ENCODE measurements at regions not wholly inside any gene's neighbourhood (a gene's known extent, or its start where the extent isn't known, plus 50 kb on each side); places are given as distances from the start of the nearest gene placed in this dataset.
"Not testable (repeated sequence)": the region's sequence is repeated elsewhere in the genome, so short reads cannot be mapped to it uniquely, and the experiment has no call there.

GRCh38 chr1:146536028-146536427, 307.2 kb upstream of the NOTCH2NLA start:
- H3K27me3 ChIP-seq (replicated peaks in 2 of 5; ENCODE audit: control insufficient read depth in 4 of 5, insufficient read depth in 5 of 5, low read length in 4 of 5); POLR2A ChIA-PET; H3K36me3 ChIP-seq (ENCODE audit: control insufficient read depth in 4 of 4, insufficient read depth in 4 of 4, low read length in 3 of 4); CTCF ChIA-PET; H3K4me1 ChIP-seq (ENCODE audit: control extremely low read depth in 1 of 4, control insufficient read depth in 4 of 4, insufficient read depth in 4 of 4, low read length in 3 of 4); H3K27ac ChIP-seq (ENCODE audit: insufficient read depth in 1 of 2, low read depth in 1 of 2, low read length in 2 of 2, poor library complexity in 1 of 2, severe bottlenecking in 2 of 2); DNase-seq; H3K4me3 ChIP-seq (ENCODE audit: control insufficient read depth in 1 of 7, extremely low read depth in 1 of 7, insufficient read depth in 4 of 7, low read depth in 2 of 7, low read length in 6 of 7); H3K9me3 ChIP-seq (ENCODE audit: control extremely low read depth in 1 of 5, control insufficient read depth in 4 of 5, insufficient read depth in 2 of 5, low read depth in 1 of 5, low read length in 4 of 5): not testable (repeated sequence)
- no CpG with 5 or more reads among the region's 1 CpG for WGBS (ENCODE audit: insufficient coverage)

DNA sequence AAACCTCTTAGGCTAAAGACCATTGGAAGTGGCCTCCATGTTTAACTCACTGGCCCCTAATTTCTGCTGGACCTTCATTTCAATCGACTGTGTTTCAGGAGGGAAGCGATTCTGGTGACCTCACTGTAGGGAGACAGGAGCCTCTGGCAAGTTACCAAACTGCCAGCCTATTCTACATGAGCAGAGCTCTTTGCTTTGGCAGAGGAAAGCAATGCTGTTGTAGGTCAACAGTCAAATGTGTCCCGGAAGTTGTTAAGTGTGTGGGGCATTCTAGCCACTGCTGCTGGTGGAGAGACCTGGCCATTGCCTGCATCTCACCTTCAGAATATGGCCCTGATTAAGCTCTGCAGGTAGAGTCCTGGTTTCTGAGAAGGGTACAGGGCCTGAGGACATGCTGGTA, 306.8 kb upstream of the NOTCH2NLA start:
- WGBS (ENCODE audit: insufficient coverage): no CpG with 5 or more reads among the region's 3 CpGs
- DNase-seq; H3K9me3 ChIP-seq (ENCODE audit: control extremely low read depth in 1 of 5, control insufficient read depth in 4 of 5, insufficient read depth in 2 of 5, low read depth in 1 of 5, low read length in 4 of 5); H3K4me3 ChIP-seq (ENCODE audit: control insufficient read depth in 1 of 7, extremely low read depth in 1 of 7, insufficient read depth in 4 of 7, low read depth in 2 of 7, low read length in 6 of 7); H3K27ac ChIP-seq (ENCODE audit: insufficient read depth in 1 of 2, low read depth in 1 of 2, low read length in 2 of 2, poor library complexity in 1 of 2, severe bottlenecking in 2 of 2); CTCF ChIA-PET; POLR2A ChIA-PET; H3K36me3 ChIP-seq (ENCODE audit: control insufficient read depth in 4 of 4, insufficient read depth in 4 of 4, low read length in 3 of 4); H3K27me3 ChIP-seq (replicated peaks in 2 of 5; ENCODE audit: control insufficient read depth in 4 of 5, insufficient read depth in 5 of 5, low read length in 4 of 5); H3K4me1 ChIP-seq (ENCODE audit: control extremely low read depth in 1 of 4, control insufficient read depth in 4 of 4, insufficient read depth in 4 of 4, low read length in 3 of 4): not testable (repeated sequence)

DNA sequence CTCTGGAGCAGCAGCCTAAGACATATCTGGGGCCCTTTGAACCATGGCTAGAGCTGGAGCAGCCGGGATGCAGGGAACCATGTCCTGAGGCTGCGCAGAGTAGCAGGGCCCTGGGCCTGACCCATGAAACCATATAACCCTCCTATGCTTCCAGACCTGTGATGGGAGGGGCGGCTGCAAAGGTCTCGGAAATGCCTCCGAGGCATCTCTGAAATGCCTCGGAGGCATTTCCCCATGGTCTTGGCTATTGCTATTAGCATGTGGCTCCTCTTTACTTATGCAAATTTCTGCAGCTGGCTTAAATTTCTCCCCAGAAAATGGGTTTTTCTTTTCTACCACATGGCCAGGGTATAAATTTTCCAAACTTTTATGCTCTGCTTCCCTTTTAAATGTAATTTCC, 302.1 kb upstream of the NOTCH2NLA start:
- WGBS (ENCODE audit: insufficient coverage): no CpG with 5 or more reads among the region's 6 CpGs
- H3K27me3 ChIP-seq (replicated peaks in 2 of 5; ENCODE audit: control insufficient read depth in 4 of 5, insufficient read depth in 5 of 5, low read length in 4 of 5); H3K4me1 ChIP-seq (ENCODE audit: control extremely low read depth in 1 of 4, control insufficient read depth in 4 of 4, insufficient read depth in 4 of 4, low read length in 3 of 4); H3K9me3 ChIP-seq (ENCODE audit: control extremely low read depth in 1 of 5, control insufficient read depth in 4 of 5, insufficient read depth in 2 of 5, low read depth in 1 of 5, low read length in 4 of 5); H3K4me3 ChIP-seq (ENCODE audit: control insufficient read depth in 1 of 7, extremely low read depth in 1 of 7, insufficient read depth in 4 of 7, low read depth in 2 of 7, low read length in 6 of 7); H3K27ac ChIP-seq (ENCODE audit: insufficient read depth in 1 of 2, low read depth in 1 of 2, low read length in 2 of 2, poor library complexity in 1 of 2, severe bottlenecking in 2 of 2); DNase-seq; CTCF ChIA-PET; H3K36me3 ChIP-seq (ENCODE audit: control insufficient read depth in 4 of 4, insufficient read depth in 4 of 4, low read length in 3 of 4); POLR2A ChIA-PET: not testable (repeated sequence)

- DNase-seq; H3K9me3 ChIP-seq (ENCODE audit: control extremely low read depth in 1 of 5, control insufficient read depth in 4 of 5, insufficient read depth in 2 of 5, low read depth in 1 of 5, low read length in 4 of 5); H3K27me3 ChIP-seq (replicated peaks in 2 of 5; ENCODE audit: control insufficient read depth in 4 of 5, insufficient read depth in 5 of 5, low read length in 4 of 5); CTCF ChIA-PET; H3K36me3 ChIP-seq (ENCODE audit: control insufficient read depth in 4 of 4, insufficient read depth in 4 of 4, low read length in 3 of 4); H3K4me1 ChIP-seq (ENCODE audit: control extremely low read depth in 1 of 4, control insufficient read depth in 4 of 4, insufficient read depth in 4 of 4, low read length in 3 of 4); H3K27ac ChIP-seq (ENCODE audit: insufficient read depth in 1 of 2, low read depth in 1 of 2, low read length in 2 of 2, poor library complexity in 1 of 2, severe bottlenecking in 2 of 2); H3K4me3 ChIP-seq (ENCODE audit: control insufficient read depth in 1 of 7, extremely low read depth in 1 of 7, insufficient read depth in 4 of 7, low read depth in 2 of 7, low read length in 6 of 7); POLR2A ChIA-PET: not testable (repeated sequence)
- WGBS (ENCODE audit: insufficient coverage): no CpG with 5 or more reads among the region's 4 CpGs
Measured at GRCh38 chr1:146522812-146523211, 294.0 kb upstream of the NOTCH2NLA start.

GRCh38 chr1:146522345-146522744, 293.5 kb upstream of the NOTCH2NLA start:
- CTCF ChIA-PET, POLR2A ChIA-PET: not testable (repeated sequence)
- no CpG with 5 or more reads among the region's 6 CpGs for WGBS (ENCODE audit: insufficient coverage)

GRCh38 chr1:146521804-146522203, 293.0 kb upstream of the NOTCH2NLA start:
- no CpG with 5 or more reads among the region's 2 CpGs for WGBS (ENCODE audit: insufficient coverage)
- CTCF ChIA-PET; H3K4me1 ChIP-seq (ENCODE audit: control extremely low read depth in 1 of 4, control insufficient read depth in 4 of 4, insufficient read depth in 4 of 4, low read length in 3 of 4); H3K27me3 ChIP-seq (replicated peaks in 2 of 5; ENCODE audit: control insufficient read depth in 4 of 5, insufficient read depth in 5 of 5, low read length in 4 of 5); H3K36me3 ChIP-seq (ENCODE audit: control insufficient read depth in 4 of 4, insufficient read depth in 4 of 4, low read length in 3 of 4); DNase-seq; H3K4me3 ChIP-seq (ENCODE audit: control insufficient read depth in 1 of 7, extremely low read depth in 1 of 7, insufficient read depth in 4 of 7, low read depth in 2 of 7, low read length in 6 of 7); H3K9me3 ChIP-seq (ENCODE audit: control extremely low read depth in 1 of 5, control insufficient read depth in 4 of 5, insufficient read depth in 2 of 5, low read depth in 1 of 5, low read length in 4 of 5); POLR2A ChIA-PET; H3K27ac ChIP-seq (ENCODE audit: insufficient read depth in 1 of 2, low read depth in 1 of 2, low read length in 2 of 2, poor library complexity in 1 of 2, severe bottlenecking in 2 of 2): not testable (repeated sequence)

More at GRCh38 chr1:146522345-146522744, 293.5 kb upstream of the NOTCH2NLA start:
- H3K36me3 ChIP-seq (ENCODE audit: control insufficient read depth in 4 of 4, insufficient read depth in 4 of 4, low read length in 3 of 4); H3K27ac ChIP-seq (ENCODE audit: insufficient read depth in 1 of 2, low read depth in 1 of 2, low read length in 2 of 2, poor library complexity in 1 of 2, severe bottlenecking in 2 of 2); H3K27me3 ChIP-seq (replicated peaks in 2 of 5; ENCODE audit: control insufficient read depth in 4 of 5, insufficient read depth in 5 of 5, low read length in 4 of 5); H3K4me1 ChIP-seq (ENCODE audit: control extremely low read depth in 1 of 4, control insufficient read depth in 4 of 4, insufficient read depth in 4 of 4, low read length in 3 of 4); H3K4me3 ChIP-seq (ENCODE audit: control insufficient read depth in 1 of 7, extremely low read depth in 1 of 7, insufficient read depth in 4 of 7, low read depth in 2 of 7, low read length in 6 of 7); H3K9me3 ChIP-seq (ENCODE audit: control extremely low read depth in 1 of 5, control insufficient read depth in 4 of 5, insufficient read depth in 2 of 5, low read depth in 1 of 5, low read length in 4 of 5); DNase-seq: not testable (repeated sequence)

DNA sequence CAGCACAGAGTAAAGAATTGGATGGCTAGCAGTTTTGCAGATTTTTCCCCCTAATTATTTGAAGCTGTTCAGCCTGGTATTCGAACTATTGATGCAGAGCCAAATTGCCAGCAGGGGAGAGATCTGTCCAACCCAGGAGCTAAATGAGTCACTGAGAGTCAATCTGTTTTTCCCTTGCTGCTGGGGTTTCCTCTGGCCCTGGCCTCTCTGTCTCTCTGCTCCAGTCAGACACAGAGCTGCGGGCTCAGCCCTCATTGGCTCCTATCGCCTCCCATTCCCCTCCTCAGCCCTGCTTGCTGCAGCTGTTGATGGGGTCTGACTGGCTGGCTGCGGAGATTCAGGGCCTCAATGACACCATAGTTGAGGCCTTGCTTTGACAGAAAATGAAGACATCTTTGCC, 284.9 kb upstream of the NOTCH2NLA start:
- H3K27me3 ChIP-seq (replicated peaks in 2 of 5; ENCODE audit: control insufficient read depth in 4 of 5, insufficient read depth in 5 of 5, low read length in 4 of 5); H3K4me1 ChIP-seq (ENCODE audit: control extremely low read depth in 1 of 4, control insufficient read depth in 4 of 4, insufficient read depth in 4 of 4, low read length in 3 of 4); H3K9me3 ChIP-seq (ENCODE audit: control extremely low read depth in 1 of 5, control insufficient read depth in 4 of 5, insufficient read depth in 2 of 5, low read depth in 1 of 5, low read length in 4 of 5); CTCF ChIA-PET; POLR2A ChIA-PET; H3K27ac ChIP-seq (ENCODE audit: insufficient read depth in 1 of 2, low read depth in 1 of 2, low read length in 2 of 2, poor library complexity in 1 of 2, severe bottlenecking in 2 of 2); H3K4me3 ChIP-seq (ENCODE audit: control insufficient read depth in 1 of 7, extremely low read depth in 1 of 7, insufficient read depth in 4 of 7, low read depth in 2 of 7, low read length in 6 of 7); DNase-seq; H3K36me3 ChIP-seq (ENCODE audit: control insufficient read depth in 4 of 4, insufficient read depth in 4 of 4, low read length in 3 of 4): not testable (repeated sequence)
- no CpG with 5 or more reads among the region's 4 CpGs for WGBS (ENCODE audit: insufficient coverage)

All from common myeloid progenitor, CD34-positive (primary cell).